Mesendoderm (in vitro differentiated cells): ENCODE measurements at regions not wholly inside any gene's neighbourhood (a gene's known extent, or its start where the extent isn't known, plus 50 kb on each side); places are given as distances from the start of the nearest gene placed in this dataset.

Source experiments
- DNase-seq: peaks from one replicate; pipeline ENCODE4 v3.0.0; 2013
- H2AK5ac ChIP-seq: 2 replicates; pipeline ENCODE4 v1.6.1; 2013; ENCODE audit warnings: low read length, inconsistent platforms
- H2BK120ac ChIP-seq: 2 replicates; pipeline ENCODE4 v1.6.1; 2013; ENCODE audit warnings: low read depth, mild to moderate bottlenecking, low read length, moderate library complexity, mixed read lengths
- H2BK15ac ChIP-seq: replicated peaks from 2 replicates; pipeline ENCODE4 v1.6.1; 2013; ENCODE audit warnings: low read depth, mild to moderate bottlenecking, moderate library complexity
- H2BK5ac ChIP-seq: 2 replicates; pipeline ENCODE4 v1.6.1; 2013; ENCODE audit warnings: low read length, inconsistent platforms
- H3K18ac ChIP-seq: 2 replicates; pipeline ENCODE4 v1.6.1; 2013; ENCODE audit warnings: mild to moderate bottlenecking, low read length, mixed read lengths
- H3K23ac ChIP-seq: one replicate; pipeline ENCODE4 v1.6.1; 2013; ENCODE audit warnings: low read length
- H3K27ac ChIP-seq: 2 replicates; pipeline ENCODE4 v1.5.1; 2013; ENCODE audit warnings: low read depth, mild to moderate bottlenecking, inconsistent platforms, low read length, moderate library complexity
- H3K27me3 ChIP-seq: 2 replicates; pipeline ENCODE4 v1.6.1; 2013; ENCODE audit warnings: low read length, control low read depth, mild to moderate bottlenecking, inconsistent platforms; ENCODE audit not compliant: insufficient read depth, poor library complexity
- H3K36me3 ChIP-seq: 2 replicates; pipeline ENCODE4 v1.6.1; 2013; ENCODE audit warnings: low read length, inconsistent platforms; ENCODE audit not compliant: control insufficient read depth, insufficient read depth
- H3K4ac ChIP-seq: one replicate; pipeline ENCODE4 v1.6.1; 2013; ENCODE audit warnings: low read depth, mild to moderate bottlenecking, low read length, moderate library complexity
- H3K4me1 ChIP-seq: 2 replicates; pipeline ENCODE4 v1.6.1; 2013; ENCODE audit warnings: low read depth, low read length, inconsistent platforms; ENCODE audit not compliant: control insufficient read depth
- H3K4me2 ChIP-seq: 2 replicates; pipeline ENCODE4 v1.6.1; 2013; ENCODE audit warnings: low read length
- H3K4me3 ChIP-seq: 2 replicates; pipeline ENCODE4 v1.5.1; 2013; ENCODE audit warnings: mild to moderate bottlenecking, low read length
- H3K56ac ChIP-seq: one replicate; pipeline ENCODE4 v1.6.1; 2013; ENCODE audit warnings: low read length
- H3K79me1 ChIP-seq: 2 replicates; pipeline ENCODE4 v1.6.1; 2013; ENCODE audit warnings: low read length, inconsistent platforms
- H3K79me2 ChIP-seq: 2 replicates; pipeline ENCODE4 v1.6.1; 2013; ENCODE audit warnings: mild to moderate bottlenecking, low read length; ENCODE audit not compliant: control insufficient read depth, insufficient read depth
- H3K9ac ChIP-seq: 2 replicates; pipeline ENCODE4 v1.6.1; 2013; ENCODE audit warnings: low read length, inconsistent platforms
- H4K5ac ChIP-seq: one replicate; pipeline ENCODE4 v1.6.1; 2013; ENCODE audit warnings: low read length
- H4K8ac ChIP-seq: one replicate; pipeline ENCODE4 v1.6.1; 2013; ENCODE audit warnings: low read depth, mild to moderate bottlenecking, control low read depth, low read length, moderate library complexity
- WGBS: extraction: QIAGEN DNeasy Blood & Tissue Kit; methylation state at CpG from one replicate; pipeline ENCODE4 v1.1.7; 2013; ENCODE audit warnings: low lambda C conversion rate, missing lambda C conversion rate; ENCODE audit not compliant: insufficient coverage; ENCODE audit errors: extremely low coverage; 5-methylcytosine and 5-hydroxymethylcytosine counted together

DNA sequence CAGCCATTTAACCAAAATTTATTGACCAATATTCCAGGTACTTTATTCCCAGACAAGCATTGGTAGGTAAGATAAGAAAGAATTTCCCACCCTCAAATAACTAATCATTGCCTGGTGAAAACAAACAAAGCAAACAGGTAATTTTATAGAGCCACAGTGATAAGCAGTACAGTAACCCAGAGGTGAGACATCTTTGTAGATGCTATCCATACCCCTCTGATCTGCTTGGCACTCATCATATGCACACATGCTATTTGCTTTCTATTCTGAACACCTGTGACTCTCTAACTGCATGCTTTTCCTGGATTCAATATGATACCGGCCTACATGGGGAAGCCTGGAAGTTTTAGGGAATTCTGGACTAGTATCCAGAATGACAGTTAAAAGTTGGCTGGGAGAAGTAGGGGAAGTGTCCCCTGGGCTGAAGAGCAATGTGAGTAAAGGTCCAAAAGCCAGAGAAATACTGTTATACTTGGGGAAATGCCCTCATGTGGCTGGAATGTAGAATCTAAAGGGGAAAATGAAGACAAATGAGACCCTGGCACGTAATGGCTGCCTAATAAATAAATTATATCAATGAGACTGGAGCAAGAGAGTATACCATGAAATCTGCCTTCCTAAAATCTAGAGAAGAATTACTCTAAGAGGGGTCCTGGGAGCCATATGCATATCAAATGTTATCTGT, 243.8 kb upstream of the ADAMTSL1 start:
- no peak overlapping the region for H3K18ac ChIP-seq
- no peak overlapping the region for H3K4ac ChIP-seq
- H2BK15ac ChIP-seq: no peak overlapping the region
- H3K79me1 ChIP-seq: no peaks in the 10 kb centered on the region
- no peak overlapping the region for H4K8ac ChIP-seq
- no peak overlapping the region for H2AK5ac ChIP-seq
- H2BK5ac ChIP-seq: no peak overlapping the region
- H3K56ac ChIP-seq: no peak overlapping the region
- H3K36me3 ChIP-seq: no peaks in the 10 kb centered on the region
- no peak overlapping the region for H3K9ac ChIP-seq
- no peaks in the 10 kb centered on the region for H3K79me2 ChIP-seq
- H3K4me3 ChIP-seq: no peak overlapping the region
- WGBS: no CpG with 5 or more reads among the region's 2 CpGs
- H4K5ac ChIP-seq: no peak overlapping the region
- peak; percentile 14 for DNase-seq
- no peak overlapping the region for H3K27ac ChIP-seq
- H3K27me3 ChIP-seq: no peaks in the 10 kb centered on the region
- no peaks in the 10 kb centered on the region for H3K4me1 ChIP-seq
- H3K4me2 ChIP-seq: no peak overlapping the region
- no peak overlapping the region for H3K23ac ChIP-seq
- no peak overlapping the region for H2BK120ac ChIP-seq

- H3K18ac ChIP-seq: no peak overlapping the region
- no peaks in the 10 kb centered on the region for H3K79me2 ChIP-seq
- H4K5ac ChIP-seq: no peak overlapping the region
- H3K23ac ChIP-seq: no peak overlapping the region
- no peaks in the 10 kb centered on the region for H3K36me3 ChIP-seq
- H2AK5ac ChIP-seq: no peak overlapping the region
- H3K79me1 ChIP-seq: no peaks in the 10 kb centered on the region
- H2BK120ac ChIP-seq: no peak overlapping the region
- H3K4me1 ChIP-seq: no peaks in the 10 kb centered on the region
- H3K9ac ChIP-seq: no peak overlapping the region
- H3K27ac ChIP-seq: no peak overlapping the region
- no CpG with 5 or more reads among the region's 4 CpGs for WGBS
- H2BK15ac ChIP-seq: no peak overlapping the region
- H3K4ac ChIP-seq: no peak overlapping the region
- no peak overlapping the region for H3K4me2 ChIP-seq
- no peak overlapping the region for H4K8ac ChIP-seq
- no peak overlapping the region for H3K56ac ChIP-seq
- no peaks in the 10 kb centered on the region for H3K27me3 ChIP-seq
- H3K4me3 ChIP-seq: no peak overlapping the region
- H2BK5ac ChIP-seq: no peak overlapping the region
- DNase-seq: no peak
Measured at GRCh38 chr9:18233311-18233710, 240.6 kb upstream of the ADAMTSL1 start.

DNA sequence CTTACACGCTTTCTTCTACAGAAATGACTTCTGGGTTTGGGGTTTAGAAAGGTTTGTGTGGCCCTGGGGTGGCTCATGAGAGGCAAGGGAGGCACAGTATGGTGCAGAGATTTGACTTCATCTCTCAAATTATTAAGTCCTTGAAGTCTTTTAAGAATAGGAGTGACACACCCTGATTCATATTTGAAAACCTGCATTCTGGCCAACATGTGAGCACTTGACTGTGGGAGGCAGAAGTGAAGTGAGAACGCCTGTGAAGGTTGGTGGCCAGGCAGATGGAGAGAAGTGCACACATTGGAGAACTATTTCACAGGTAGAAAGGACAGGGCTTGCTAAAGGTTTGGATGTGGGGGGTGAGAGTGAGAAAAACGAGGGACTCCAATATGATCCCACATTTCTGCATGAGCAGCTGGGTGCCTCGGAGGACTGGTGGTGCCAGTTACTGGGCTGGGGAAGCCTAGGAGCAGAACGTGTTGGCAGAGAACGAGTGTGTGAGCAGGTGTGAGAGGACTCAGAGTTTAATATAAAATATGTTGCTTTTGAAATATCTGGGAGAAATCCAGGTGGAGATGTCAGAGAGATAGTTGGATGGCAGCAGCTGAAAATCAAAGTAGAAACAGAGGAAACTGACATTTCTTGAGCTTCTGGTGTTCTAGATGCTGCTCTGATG, 240.0 kb upstream of the ADAMTSL1 start:
- no CpG with 5 or more reads among the region's 6 CpGs for WGBS
- Histone ChIP-seq H3K4me1 (no peaks in the 10 kb centered on the region), H3K79me2 (no peaks in the 10 kb centered on the region), H2BK120ac (no peak overlapping the region), H3K27ac (no peak overlapping the region), H3K4ac (no peak overlapping the region), H3K27me3 (no peaks in the 10 kb centered on the region), H3K56ac (no peak overlapping the region), H3K9ac (no peak overlapping the region), H3K79me1 (no peaks in the 10 kb centered on the region), H2BK5ac (no peak overlapping the region), H3K23ac (no peak overlapping the region), H3K4me3 (no peak overlapping the region), H3K18ac (no peak overlapping the region), H3K36me3 (no peaks in the 10 kb centered on the region), H2AK5ac (no peak overlapping the region), H4K8ac (no peak overlapping the region), H4K5ac (no peak overlapping the region), H3K4me2 (no peak overlapping the region), H2BK15ac (no peak overlapping the region)
- DNase-seq: no peak

GRCh38 chr9:18235181-18235908, 238.6 kb upstream of the ADAMTSL1 start:
- no peaks in the 10 kb centered on the region for H3K79me2 ChIP-seq
- DNase-seq: no peak
- no peak overlapping the region for H2BK120ac ChIP-seq
- H3K4me2 ChIP-seq: no peak overlapping the region
- no peak overlapping the region for H2BK5ac ChIP-seq
- no peak overlapping the region for H3K4me3 ChIP-seq
- no peak overlapping the region for H3K56ac ChIP-seq
- H3K4me1 ChIP-seq: no peaks in the 10 kb centered on the region
- H2AK5ac ChIP-seq: no peak overlapping the region
- H4K5ac ChIP-seq: no peak overlapping the region
- WGBS: no CpG with 5 or more reads among the region's 6 CpGs
- no peaks in the 10 kb centered on the region for H3K79me1 ChIP-seq
- no peaks in the 10 kb centered on the region for H3K27me3 ChIP-seq
- no peaks in the 10 kb centered on the region for H3K36me3 ChIP-seq
- H3K18ac ChIP-seq: no peak overlapping the region
- H3K27ac ChIP-seq: no peak overlapping the region
- H4K8ac ChIP-seq: no peak overlapping the region
- H3K4ac ChIP-seq: no peak overlapping the region
- no peak overlapping the region for H2BK15ac ChIP-seq
- no peak overlapping the region for H3K9ac ChIP-seq
- no peak overlapping the region for H3K23ac ChIP-seq

GRCh38 chr9:18236336-18236735, 237.6 kb upstream of the ADAMTSL1 start:
- Histone ChIP-seq H2BK120ac (no peak overlapping the region), H2BK5ac (no peak overlapping the region), H3K36me3 (no peaks in the 10 kb centered on the region), H4K8ac (no peak overlapping the region), H3K79me1 (no peaks in the 10 kb centered on the region), H3K4me1 (no peaks in the 10 kb centered on the region), H3K27me3 (no peaks in the 10 kb centered on the region), H3K4me2 (no peak overlapping the region), H4K5ac (no peak overlapping the region), H3K79me2 (no peaks in the 10 kb centered on the region), H2BK15ac (no peak overlapping the region), H3K23ac (no peak overlapping the region), H3K4ac (no peak overlapping the region), H3K56ac (no peak overlapping the region), H3K9ac (no peak overlapping the region), H3K27ac (no peak overlapping the region), H2AK5ac (no peak overlapping the region), H3K18ac (no peak overlapping the region), H3K4me3 (no peak overlapping the region)
- no CpG with 5 or more reads among the region's 3 CpGs for WGBS
- DNase-seq: no peak
